ENCODE measurements at regions not wholly inside any gene's neighbourhood (a gene's known extent, or its start where the extent isn't known, plus 50 kb on each side); places are given as distances from the start of the nearest gene placed in this dataset.

DNA sequence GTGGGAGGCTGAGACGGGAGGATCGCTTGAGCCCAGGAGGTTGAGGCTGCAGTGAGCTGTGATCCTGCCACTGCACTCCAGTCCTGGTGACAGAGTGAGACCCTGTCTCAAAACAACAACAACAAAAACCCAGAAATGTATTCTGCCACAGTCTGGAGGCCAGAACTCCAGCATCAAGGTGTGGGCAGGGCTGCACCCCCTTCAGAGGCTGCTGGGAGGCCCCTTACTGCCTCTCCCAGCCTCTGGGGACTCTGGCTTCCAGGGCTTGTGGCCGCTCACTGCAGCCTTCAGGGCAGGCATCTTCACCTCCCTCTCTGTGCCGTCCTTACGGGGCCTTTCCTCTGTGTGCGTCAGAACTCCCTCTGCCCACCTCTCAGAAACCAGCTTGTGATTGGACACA, 209.4 kb upstream of the GSE1 start:
- TF ChIP-seq, protein P1, sequence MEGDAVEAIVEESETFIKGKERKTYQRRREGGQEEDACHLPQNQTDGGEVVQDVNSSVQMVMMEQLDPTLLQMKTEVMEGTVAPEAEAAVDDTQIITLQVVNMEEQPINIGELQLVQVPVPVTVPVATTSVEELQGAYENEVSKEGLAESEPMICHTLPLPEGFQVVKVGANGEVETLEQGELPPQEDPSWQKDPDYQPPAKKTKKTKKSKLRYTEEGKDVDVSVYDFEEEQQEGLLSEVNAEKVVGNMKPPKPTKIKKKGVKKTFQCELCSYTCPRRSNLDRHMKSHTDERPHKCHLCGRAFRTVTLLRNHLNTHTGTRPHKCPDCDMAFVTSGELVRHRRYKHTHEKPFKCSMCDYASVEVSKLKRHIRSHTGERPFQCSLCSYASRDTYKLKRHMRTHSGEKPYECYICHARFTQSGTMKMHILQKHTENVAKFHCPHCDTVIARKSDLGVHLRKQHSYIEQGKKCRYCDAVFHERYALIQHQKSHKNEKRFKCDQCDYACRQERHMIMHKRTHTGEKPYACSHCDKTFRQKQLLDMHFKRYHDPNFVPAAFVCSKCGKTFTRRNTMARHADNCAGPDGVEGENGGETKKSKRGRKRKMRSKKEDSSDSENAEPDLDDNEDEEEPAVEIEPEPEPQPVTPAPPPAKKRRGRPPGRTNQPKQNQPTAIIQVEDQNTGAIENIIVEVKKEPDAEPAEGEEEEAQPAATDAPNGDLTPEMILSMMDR (IDR thresholded peaks at IDR 0.05; ENCODE audit: insufficient read depth, low read depth, low read length) = no peak
- no peak for TF ChIP-seq EZH2 (IDR thresholded peaks at IDR 0.05; ENCODE audit: insufficient read depth, low read length)
- Histone ChIP-seq H3K4me2 (ENCODE audit: low read length) (no peak overlapping the region), H3K27me3 (ENCODE audit: insufficient read depth, low read length) (no peaks in the 10 kb centered on the region), H3K9me3 (ENCODE audit: insufficient read depth, low read depth, low read length) (peaks cover 3% of the 10 kb centered on the region), H3K27ac (ENCODE audit: low read depth, low read length) (no peak overlapping the region), H3K4me1 (ENCODE audit: insufficient read depth, low read length) (peaks cover 13% of the 10 kb centered on the region), H3K4me3 (ENCODE audit: insufficient read depth, low read depth, low read length) (no peak overlapping the region), H2AFZ (ENCODE audit: low read depth, low read length) (no peak overlapping the region), H3K79me2 (ENCODE audit: insufficient read depth, low read length) (no peaks in the 10 kb centered on the region), H3K36me3 (ENCODE audit: insufficient read depth, low read length) (no peaks in the 10 kb centered on the region), H3K9ac (ENCODE audit: low read length) (no peak overlapping the region), H4K20me1 (ENCODE audit: insufficient read depth, low read length) (peaks cover 8% of the 10 kb centered on the region)
- Mint-ChIP-seq H3K4me1 (ENCODE audit: low read depth, unreplicated experiment) (peaks cover 6% of the 10 kb centered on the region), H3K27me3 (ENCODE audit: low read depth, unreplicated experiment) (no peaks in the 10 kb centered on the region), H3K27ac (ENCODE audit: unreplicated experiment) (no peak overlapping the region), H3K9me3 (ENCODE audit: unreplicated experiment) (no peaks in the 10 kb centered on the region), H3K36me3 (ENCODE audit: low read depth, unreplicated experiment) (no peaks in the 10 kb centered on the region), H3K4me3 (ENCODE audit: unreplicated experiment) (no peak overlapping the region)
- FAIRE-seq (no peak), DNase-seq (ENCODE audit: low read depth) (no peak)

DNA sequence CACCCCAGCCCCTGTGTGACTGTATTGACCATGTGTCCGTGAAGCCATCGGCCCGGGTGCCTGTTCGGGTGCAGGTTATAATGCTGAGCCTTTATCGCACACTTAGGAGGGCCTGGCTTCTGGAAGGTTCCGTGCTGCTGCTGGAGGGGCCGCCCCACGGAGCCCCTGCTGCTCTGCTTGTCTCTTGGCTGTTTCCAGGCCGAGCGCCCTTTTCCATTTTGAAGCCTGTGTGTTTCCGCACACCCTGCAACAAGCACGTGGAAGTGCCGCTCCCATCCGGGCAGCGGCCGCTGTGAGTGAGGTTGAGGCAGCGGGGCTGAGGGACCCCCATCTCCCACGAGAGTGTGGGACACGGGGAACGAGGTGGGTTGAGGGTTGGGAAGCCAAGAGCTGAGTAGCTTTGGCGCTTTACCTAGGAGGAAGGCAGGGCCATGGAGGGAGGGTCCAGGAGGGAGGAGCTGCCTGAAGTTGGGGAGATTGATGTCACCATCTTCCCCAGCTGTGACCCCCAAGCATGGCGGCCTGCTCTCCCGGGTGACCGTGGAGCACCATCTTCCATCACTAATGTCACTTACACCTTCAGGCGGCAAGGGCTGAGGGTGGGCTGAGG, 200.1 kb upstream of the GSE1 start:
- H3K27me3 ChIP-seq (ENCODE audit: insufficient read depth, low read length) = no peaks in the 10 kb centered on the region
- H3K27ac Mint-ChIP-seq (ENCODE audit: unreplicated experiment) = no peak overlapping the region
- no peak for FAIRE-seq
- H3K9me3 ChIP-seq (ENCODE audit: insufficient read depth, low read depth, low read length) = no peaks in the 10 kb centered on the region
- H3K4me1 ChIP-seq (ENCODE audit: insufficient read depth, low read length) = no peaks in the 10 kb centered on the region
- H3K4me3 ChIP-seq (ENCODE audit: insufficient read depth, low read depth, low read length) = no peak overlapping the region
- no peak overlapping the region for H3K4me2 ChIP-seq (ENCODE audit: low read length)
- no peaks in the 10 kb centered on the region for H3K79me2 ChIP-seq (ENCODE audit: insufficient read depth, low read length)
- no peak overlapping the region for H2AFZ ChIP-seq (ENCODE audit: low read depth, low read length)
- TF ChIP-seq, protein P1 (IDR thresholded peaks at IDR 0.05; ENCODE audit: insufficient read depth, low read depth, low read length) = no peak
- no peak for TF ChIP-seq EZH2 (IDR thresholded peaks at IDR 0.05; ENCODE audit: insufficient read depth, low read length)
- no peaks in the 10 kb centered on the region for H3K36me3 ChIP-seq (ENCODE audit: insufficient read depth, low read length)
- H3K4me3 Mint-ChIP-seq (ENCODE audit: unreplicated experiment) = no peak overlapping the region
- H3K9ac ChIP-seq (ENCODE audit: low read length) = no peak overlapping the region
- no peak overlapping the region for H3K27ac ChIP-seq (ENCODE audit: low read depth, low read length)
- no peaks in the 10 kb centered on the region for H3K4me1 Mint-ChIP-seq (ENCODE audit: low read depth, unreplicated experiment)
- DNase-seq (ENCODE audit: low read depth) = no peak
- H4K20me1 ChIP-seq (ENCODE audit: insufficient read depth, low read length) = peaks cover 5% of the 10 kb centered on the region
- no peaks in the 10 kb centered on the region for H3K36me3 Mint-ChIP-seq (ENCODE audit: low read depth, unreplicated experiment)
- no peaks in the 10 kb centered on the region for H3K27me3 Mint-ChIP-seq (ENCODE audit: low read depth, unreplicated experiment)
- peaks cover 6% of the 10 kb centered on the region for H3K9me3 Mint-ChIP-seq (ENCODE audit: unreplicated experiment)
